ENCODE measurements at regions not wholly inside any gene's neighbourhood (a gene's known extent, or its start where the extent isn't known, plus 50 kb on each side); places are given as distances from the start of the nearest gene placed in this dataset.

DNA sequence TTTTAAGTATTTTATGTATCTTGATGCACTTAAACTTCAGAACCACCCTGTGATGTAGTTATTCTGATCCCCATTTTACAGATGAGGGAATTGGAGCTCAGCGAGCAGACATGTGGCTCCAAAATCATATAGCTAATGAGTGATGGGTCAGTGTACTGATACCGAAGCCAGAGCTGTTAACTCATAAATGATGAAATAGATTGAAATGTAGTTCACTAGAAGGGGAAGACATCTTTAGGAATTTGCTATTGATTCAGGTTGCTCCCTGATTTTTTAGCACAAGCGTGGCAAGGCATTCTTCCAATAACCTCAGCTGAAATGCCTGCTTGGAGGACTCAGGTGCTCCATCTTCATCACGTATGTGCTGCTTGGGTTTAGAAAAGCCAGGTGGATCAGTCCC is 228.8 kb downstream of the PTEN start:
- H3K27ac ChIP-seq (ENCODE audit: low read depth, low read length), result peak overlapping the region; percentile 35; the same call in 1 of the 2 replicates
- peak overlapping the region; percentile 28; the same call in 1 of the 2 replicates for H3K9ac ChIP-seq (ENCODE audit: low read length)
- no peaks in the 10 kb centered on the region for H3K9me3 ChIP-seq (ENCODE audit: insufficient read depth, low read length)
- H3K4me2 ChIP-seq (ENCODE audit: low read depth, low read length, poor library complexity, severe bottlenecking), result peak overlapping the region; percentile 36
- H3K9me2 ChIP-seq (replicated peaks; ENCODE audit: insufficient read depth, low read length), result no peaks in the 10 kb centered on the region
- H3K27me3 ChIP-seq (ENCODE audit: low read length), result no peaks in the 10 kb centered on the region
- H3K36me3 ChIP-seq (ENCODE audit: low read length), result no peaks in the 10 kb centered on the region
- no peaks in the 10 kb centered on the region for H3K79me2 ChIP-seq (ENCODE audit: insufficient read depth, low read length)
- no peaks in the 10 kb centered on the region for H4K20me1 ChIP-seq (ENCODE audit: low read depth, low read length)
- no peak overlapping the region for H3K4me3 ChIP-seq (ENCODE audit: insufficient read depth, low read length, poor library complexity, severe bottlenecking)
- TF ChIP-seq EZH2phosphoT487 (conservative IDR thresholded peaks at IDR 0.05; ENCODE audit: low read length), result no peak
- TF ChIP-seq, protein P1, sequence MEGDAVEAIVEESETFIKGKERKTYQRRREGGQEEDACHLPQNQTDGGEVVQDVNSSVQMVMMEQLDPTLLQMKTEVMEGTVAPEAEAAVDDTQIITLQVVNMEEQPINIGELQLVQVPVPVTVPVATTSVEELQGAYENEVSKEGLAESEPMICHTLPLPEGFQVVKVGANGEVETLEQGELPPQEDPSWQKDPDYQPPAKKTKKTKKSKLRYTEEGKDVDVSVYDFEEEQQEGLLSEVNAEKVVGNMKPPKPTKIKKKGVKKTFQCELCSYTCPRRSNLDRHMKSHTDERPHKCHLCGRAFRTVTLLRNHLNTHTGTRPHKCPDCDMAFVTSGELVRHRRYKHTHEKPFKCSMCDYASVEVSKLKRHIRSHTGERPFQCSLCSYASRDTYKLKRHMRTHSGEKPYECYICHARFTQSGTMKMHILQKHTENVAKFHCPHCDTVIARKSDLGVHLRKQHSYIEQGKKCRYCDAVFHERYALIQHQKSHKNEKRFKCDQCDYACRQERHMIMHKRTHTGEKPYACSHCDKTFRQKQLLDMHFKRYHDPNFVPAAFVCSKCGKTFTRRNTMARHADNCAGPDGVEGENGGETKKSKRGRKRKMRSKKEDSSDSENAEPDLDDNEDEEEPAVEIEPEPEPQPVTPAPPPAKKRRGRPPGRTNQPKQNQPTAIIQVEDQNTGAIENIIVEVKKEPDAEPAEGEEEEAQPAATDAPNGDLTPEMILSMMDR (IDR thresholded peaks at IDR 0.05; ENCODE audit: insufficient read depth, low read length, poor library complexity, severe bottlenecking), result no peak
- no peaks in the 10 kb centered on the region for H3F3A ChIP-seq (ENCODE audit: insufficient read depth)
- H2AFZ ChIP-seq (ENCODE audit: low read depth, low read length, severe bottlenecking), result peak overlapping the region; percentile 88

- Histone ChIP-seq H3K9me3 (ENCODE audit: insufficient read depth, low read length) (no peaks in the 10 kb centered on the region), H3K79me2 (ENCODE audit: insufficient read depth, low read length) (no peaks in the 10 kb centered on the region), H3K4me3 (ENCODE audit: insufficient read depth, low read length, poor library complexity, severe bottlenecking) (no peak overlapping the region), H3K9me2 (replicated peaks; ENCODE audit: insufficient read depth, low read length) (no peaks in the 10 kb centered on the region), H3K36me3 (ENCODE audit: low read length) (no peaks in the 10 kb centered on the region), H2AFZ (ENCODE audit: low read depth, low read length, severe bottlenecking) (no peak overlapping the region), H3F3A (ENCODE audit: insufficient read depth) (no peaks in the 10 kb centered on the region), H3K9ac (ENCODE audit: low read length) (no peak overlapping the region), H3K27me3 (ENCODE audit: low read length) (no peaks in the 10 kb centered on the region), H3K27ac (ENCODE audit: low read depth, low read length) (no peak overlapping the region), H3K4me2 (ENCODE audit: low read depth, low read length, poor library complexity, severe bottlenecking) (no peak overlapping the region), H4K20me1 (ENCODE audit: low read depth, low read length) (no peaks in the 10 kb centered on the region)
- TF ChIP-seq, protein P1 (IDR thresholded peaks at IDR 0.05; ENCODE audit: insufficient read depth, low read length, poor library complexity, severe bottlenecking), result no peak
- TF ChIP-seq EZH2phosphoT487 (conservative IDR thresholded peaks at IDR 0.05; ENCODE audit: low read length), result no peak
Observed at GRCh38 chr10:88092973-88093372, 229.5 kb downstream of the PTEN start.

DNA sequence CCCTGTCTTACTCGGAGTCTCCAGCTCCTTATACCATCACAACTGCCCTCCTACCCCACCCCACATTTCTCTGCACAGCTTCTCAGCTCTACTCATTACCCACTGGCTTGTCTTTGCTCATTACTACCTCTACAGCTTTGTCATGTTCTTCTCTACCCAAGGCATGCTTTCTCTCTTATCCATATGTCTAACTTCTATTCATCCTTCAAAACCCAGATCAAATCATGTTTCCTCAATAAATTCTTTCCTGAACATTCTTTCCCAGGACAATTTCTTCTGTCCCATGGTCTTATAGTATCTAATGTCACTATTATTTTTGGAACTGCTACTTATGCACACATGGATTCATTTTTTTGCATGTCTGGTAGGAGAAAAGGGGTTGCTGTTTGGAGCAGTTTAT is 231.4 kb downstream of the PTEN start:
- no peaks in the 10 kb centered on the region for H3F3A ChIP-seq (ENCODE audit: insufficient read depth)
- H3K9me2 ChIP-seq (replicated peaks; ENCODE audit: insufficient read depth, low read length), result no peaks in the 10 kb centered on the region
- H3K36me3 ChIP-seq (ENCODE audit: low read length), result no peaks in the 10 kb centered on the region
- H3K9me3 ChIP-seq (ENCODE audit: insufficient read depth, low read length), result no peaks in the 10 kb centered on the region
- no peak overlapping the region for H3K9ac ChIP-seq (ENCODE audit: low read length)
- no peaks in the 10 kb centered on the region for H3K27me3 ChIP-seq (ENCODE audit: low read length)
- H3K79me2 ChIP-seq (ENCODE audit: insufficient read depth, low read length), result no peaks in the 10 kb centered on the region
- H4K20me1 ChIP-seq (ENCODE audit: low read depth, low read length), result no peaks in the 10 kb centered on the region
- no peak overlapping the region for H3K27ac ChIP-seq (ENCODE audit: low read depth, low read length)
- H3K4me2 ChIP-seq (ENCODE audit: low read depth, low read length, poor library complexity, severe bottlenecking), result no peak overlapping the region
- H3K4me3 ChIP-seq (ENCODE audit: insufficient read depth, low read length, poor library complexity, severe bottlenecking), result no peak overlapping the region
- TF ChIP-seq EZH2phosphoT487 (conservative IDR thresholded peaks at IDR 0.05; ENCODE audit: low read length), result no peak
- TF ChIP-seq, protein P1 (IDR thresholded peaks at IDR 0.05; ENCODE audit: insufficient read depth, low read length, poor library complexity, severe bottlenecking), result no peak
- H2AFZ ChIP-seq (ENCODE audit: low read depth, low read length, severe bottlenecking), result no peak overlapping the region

All from SU-DHL-6 (cell line).